ENCODE measurements at regions not wholly inside any gene's neighbourhood (a gene's known extent, or its start where the extent isn't known, plus 50 kb on each side); places are given as distances from the start of the nearest gene placed in this dataset.

GRCh38 chr2:126748188-126748760, 92.3 kb downstream of the GYPC start:
- no peak for DNase-seq

GRCh38 chr2:126748929-126749518, 93.1 kb downstream of the GYPC start:
- no peak for DNase-seq

DNA sequence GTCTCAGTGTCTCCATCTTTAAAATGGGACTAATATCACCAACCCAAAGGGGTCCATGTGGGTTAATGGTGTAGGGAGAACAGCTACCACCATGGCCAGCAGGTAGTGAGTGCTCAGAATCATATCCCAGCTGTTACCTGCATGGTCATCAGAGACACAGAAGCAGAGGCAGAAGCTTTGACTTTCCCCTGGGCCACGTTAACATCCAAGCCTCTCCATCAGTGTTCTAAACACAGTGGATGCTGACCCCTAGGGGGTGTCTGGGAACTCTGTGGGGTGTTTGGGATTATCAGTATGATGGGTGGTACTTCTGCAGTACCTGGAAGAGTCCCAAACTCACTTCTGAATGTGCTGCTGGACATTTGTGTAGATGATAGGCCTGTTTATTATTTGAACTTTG, 93.6 kb downstream of the GYPC start:
- DNase-seq, result no peak

GRCh38 chr2:126750506-126750905, 94.5 kb downstream of the GYPC start:
- no peak for DNase-seq

GRCh38 chr2:126751477-126751876, 95.5 kb downstream of the GYPC start:
- DNase-seq, result no peak

GRCh38 chr2:126752876-126753275, 96.9 kb downstream of the GYPC start:
- DNase-seq, result no peak

- DNase-seq, result no peak
Measured at GRCh38 chr2:126753501-126754212, 97.7 kb downstream of the GYPC start.

DNA sequence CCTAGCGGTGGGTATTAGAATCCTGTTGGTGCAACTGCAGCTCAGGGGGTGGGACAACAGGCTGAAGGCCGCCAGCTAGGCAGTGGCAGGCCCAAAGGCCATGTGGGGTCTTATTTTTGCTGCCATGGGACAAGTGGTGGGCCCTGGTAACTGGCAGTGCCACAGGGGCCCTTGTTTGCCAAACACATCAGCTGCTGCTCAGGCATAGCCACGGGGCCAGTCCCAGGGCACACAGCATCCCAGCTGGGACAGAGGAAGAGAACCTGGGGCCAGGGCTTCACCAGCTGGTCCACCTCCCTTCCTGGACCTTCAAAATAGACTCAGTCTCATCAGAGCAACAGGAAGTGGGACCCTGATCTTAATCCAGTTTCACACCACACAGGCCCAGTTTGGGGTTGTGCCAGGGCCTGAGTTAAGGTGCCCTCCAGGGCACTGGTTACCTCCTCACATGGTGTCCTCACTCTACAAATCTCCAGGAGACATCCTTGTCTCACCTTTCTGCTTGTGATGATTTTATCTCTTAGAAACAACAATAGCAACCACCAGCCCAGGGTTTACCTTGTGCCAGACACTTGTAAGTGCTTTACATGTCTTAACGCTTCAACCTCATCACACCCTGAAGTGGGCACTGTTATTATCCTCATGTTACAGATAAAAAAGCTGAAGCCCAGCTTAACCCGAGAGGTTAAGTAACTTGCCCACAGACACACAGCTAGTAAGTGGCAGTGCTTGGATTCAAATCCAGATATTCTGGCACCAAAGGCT, 98.5 kb downstream of the GYPC start:
- no peak for DNase-seq

DNA sequence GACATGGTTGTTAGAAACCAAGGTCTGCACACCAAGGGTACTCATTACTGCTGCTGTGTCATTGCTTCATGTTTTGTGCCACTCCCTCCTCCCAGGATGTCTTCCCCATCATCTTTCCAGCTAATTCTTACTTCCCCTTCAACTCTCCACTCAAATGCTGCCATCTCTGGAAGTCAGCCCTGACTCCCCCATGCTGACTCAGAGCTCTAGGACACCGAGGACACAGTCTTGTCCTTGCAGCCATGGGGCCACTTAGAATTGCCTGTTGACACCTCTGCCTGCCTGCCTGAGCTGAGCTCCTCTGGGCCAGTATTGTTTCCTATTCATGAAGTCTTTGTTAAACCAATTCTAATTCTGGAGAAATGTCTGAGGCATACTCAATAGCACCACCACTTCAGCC, 100.2 kb downstream of the GYPC start:
- no peak for DNase-seq

- no peak for DNase-seq
Measured at GRCh38 chr2:126761256-126761980, 105.5 kb downstream of the GYPC start.

GRCh38 chr2:126761981-126762878, 106.3 kb downstream of the GYPC start:
- DNase-seq, result no peak

DNA sequence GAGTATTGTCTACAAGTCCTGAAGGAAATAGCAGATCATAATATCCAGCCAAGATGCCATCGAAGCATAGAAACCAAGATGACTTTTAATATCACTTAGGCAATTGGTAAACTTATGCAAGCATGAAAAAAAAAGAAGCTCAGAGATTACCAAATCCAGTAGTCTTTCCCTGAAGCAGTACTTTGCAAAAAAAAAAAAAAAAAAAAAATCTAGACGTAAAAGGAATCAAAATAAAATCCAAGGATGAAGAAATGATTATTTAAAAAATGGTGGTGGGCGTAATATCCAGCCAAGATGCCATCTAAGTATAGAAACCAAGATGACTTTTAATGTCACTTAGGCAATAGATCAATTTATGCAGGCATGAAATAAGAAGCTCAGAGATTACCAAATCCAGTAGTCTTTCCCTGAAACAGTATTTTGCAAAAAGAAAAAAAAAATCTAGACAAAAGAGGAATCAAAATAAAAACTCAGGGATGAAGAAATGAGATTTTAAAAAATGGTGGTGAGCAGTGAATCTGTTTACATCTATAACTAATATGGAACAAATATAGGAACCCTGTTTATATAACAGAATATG, 108.8 kb downstream of the GYPC start:
- DNase-seq, result no peak

DNA sequence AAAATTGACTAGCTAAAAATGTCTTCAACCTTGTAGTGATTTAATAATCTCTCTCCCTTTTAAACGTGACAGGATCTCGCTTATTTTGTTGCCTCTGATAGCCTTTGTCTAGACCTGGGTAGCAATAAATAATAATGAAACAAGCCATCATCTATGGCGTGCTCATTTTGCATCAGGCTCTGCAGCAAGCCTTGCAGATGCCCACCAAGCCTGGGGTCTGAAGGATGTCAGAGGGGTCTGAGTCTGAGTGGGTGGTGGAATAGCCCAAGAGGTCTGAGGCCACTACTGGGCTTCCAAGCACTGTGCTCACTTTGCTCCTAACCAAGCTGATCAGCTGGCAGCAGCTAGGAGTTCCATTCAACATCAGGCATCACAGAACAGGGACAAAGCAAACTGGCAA, 109.4 kb downstream of the GYPC start:
- DNase-seq, result no peak

- no peak for DNase-seq
Measured at GRCh38 chr2:126766295-126766968, 110.5 kb downstream of the GYPC start.

- DNase-seq, result no peak
Measured at GRCh38 chr2:126766969-126767296, 111.0 kb downstream of the GYPC start.

- DNase-seq, result no peak
Measured at GRCh38 chr2:126769118-126769517, 113.2 kb downstream of the GYPC start.

- DNase-seq, result no peak
Measured at GRCh38 chr2:126770466-126770865, 114.5 kb downstream of the GYPC start.

- DNase-seq, result no peak
Measured at GRCh38 chr2:126771094-126771493, 115.1 kb downstream of the GYPC start.

DNA sequence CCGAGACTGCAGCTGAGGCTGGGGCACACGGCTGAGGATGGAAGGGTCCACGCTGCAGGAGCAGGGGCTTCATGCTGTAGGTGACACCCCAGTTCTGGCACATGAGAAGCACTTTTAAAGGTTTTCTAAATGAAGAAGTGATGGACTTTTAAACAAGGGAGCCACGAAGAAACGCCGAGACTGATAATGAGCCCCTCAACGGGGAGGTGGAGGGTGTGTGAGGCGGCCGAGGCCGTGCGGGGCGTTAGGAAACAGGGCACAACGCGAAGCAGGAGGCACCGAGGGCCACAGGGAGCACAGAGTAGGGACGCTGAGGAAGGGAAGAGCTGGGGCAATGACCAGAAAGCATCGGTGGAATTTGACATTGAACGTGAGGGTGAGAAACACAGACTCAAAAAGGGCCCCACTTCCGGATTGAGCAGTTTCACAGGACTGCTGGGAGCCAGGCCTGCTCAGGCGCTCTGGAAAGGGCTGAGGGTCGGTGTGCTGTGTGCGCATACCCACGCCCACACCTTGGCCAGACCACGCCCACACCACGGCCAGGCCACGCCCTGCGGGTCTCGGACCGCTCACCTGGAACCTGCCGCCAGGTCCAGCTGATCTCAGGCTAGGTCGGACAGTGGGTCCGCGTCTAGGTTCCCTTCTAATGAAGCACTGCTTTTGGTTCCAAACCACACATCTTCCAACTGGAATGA, 115.7 kb downstream of the GYPC start:
- no peak for DNase-seq

DNA sequence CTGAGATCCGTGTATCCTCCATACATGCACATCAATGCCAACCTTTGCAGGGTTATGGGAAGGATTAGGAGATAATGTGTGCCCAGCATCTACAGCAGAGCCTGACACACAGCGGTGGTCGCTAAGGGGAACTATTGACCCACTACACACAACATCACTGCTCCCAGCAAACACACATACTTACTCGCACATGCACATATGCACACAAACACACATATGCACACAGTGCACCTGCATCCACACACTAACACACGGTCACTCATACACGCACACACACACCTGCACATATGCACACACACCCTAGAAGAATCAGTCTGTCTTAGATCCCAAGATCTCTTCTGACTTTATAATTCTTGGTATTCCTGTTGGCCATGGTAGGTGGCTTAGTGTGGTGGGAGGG, 118.3 kb downstream of the GYPC start:
- DNase-seq, result no peak

- DNase-seq, result no peak
Measured at GRCh38 chr2:126774761-126775160, 118.8 kb downstream of the GYPC start.
